HepG2 (cell line): ENCODE measurements at regions not wholly inside any gene's neighbourhood (a gene's known extent, or its start where the extent isn't known, plus 50 kb on each side); places are given as distances from the start of the nearest gene placed in this dataset.

Experiments used
- CBFB ChIP-seq: sonication (generic); formaldehyde crosslinking; IDR thresholded peaks from 2 replicates; pipeline ENCODE4 v1.4.0; 2020; ENCODE audit warnings: missing genetic modification reagents
- CENPBD1 ChIP-seq: sonication (generic); formaldehyde crosslinking; IDR thresholded peaks from 2 replicates; pipeline ENCODE4 v1.8.0; 2022; ENCODE audit warnings: missing genetic modification reagents, low read depth, mild to moderate bottlenecking, borderline replicate concordance
- CHD2 ChIP-seq: IDR thresholded peaks from 2 replicates; pipeline ENCODE4 v1.6.1; 2011; ENCODE audit warnings: low read depth, low read length, improper control_type of control experiment
- E2F1 ChIP-seq: sonication (generic); formaldehyde crosslinking; IDR thresholded peaks from 2 replicates; pipeline ENCODE4 v1.5.0; 2020; ENCODE audit warnings: missing genetic modification reagents
- GFI1 ChIP-seq: sonication (generic); formaldehyde crosslinking; IDR thresholded peaks from 2 replicates; pipeline ENCODE4 v1.5.0; 2020; ENCODE audit warnings: missing genetic modification reagents, mild to moderate bottlenecking, borderline replicate concordance
- HCFC1 ChIP-seq: fragments of 150-350 bp; IDR thresholded peaks from 2 replicates; pipeline ENCODE4 v1.6.1; 2014; ENCODE audit warnings: low read depth, low read length
- HNF4G ChIP-seq, 2 experiments: sonication (generic) in 1 of 2; formaldehyde crosslinking in 1 of 2; IDR thresholded peaks; 2 replicates each; pipeline versions ENCODE4 v1.4.0 to v1.6.1; 2011 to 2020; ENCODE audit warnings: borderline replicate concordance in 2 of 2, low read depth in 2 of 2, mild to moderate bottlenecking in 2 of 2, low read length in 1 of 2, missing genetic modification reagents in 1 of 2, moderate library complexity in 1 of 2
- NFKB2 ChIP-seq: sonication (generic); formaldehyde crosslinking; IDR thresholded peaks from 2 replicates; pipeline ENCODE4 v1.4.0; 2020; ENCODE audit warnings: missing genetic modification reagents, borderline replicate concordance
- PRMT3 ChIP-seq: sonication (generic); formaldehyde crosslinking; IDR thresholded peaks from 2 replicates; pipeline ENCODE4 v1.8.1; 2022; ENCODE audit warnings: low read depth, mild to moderate bottlenecking, moderate library complexity, missing genetic modification reagents, borderline replicate concordance
- RFX3 ChIP-seq: IDR thresholded peaks from 2 replicates; pipeline ENCODE4 v1.6.1; 2016; ENCODE audit warnings: missing biosample characterization, missing genetic modification reagents
- ZNF18 ChIP-seq: sonication (generic); formaldehyde crosslinking; IDR thresholded peaks from 2 replicates; pipeline ENCODE4 v1.8.0; 2022; ENCODE audit warnings: mild to moderate bottlenecking, missing genetic modification reagents; ENCODE audit not compliant: insufficient replicate concordance
- ZNF251 ChIP-seq: sonication (generic); formaldehyde crosslinking; IDR thresholded peaks from 2 replicates; pipeline ENCODE4 v1.9.0; 2021; ENCODE audit warnings: mild to moderate bottlenecking, missing genetic modification reagents
- ZNF484 ChIP-seq: sonication (generic); formaldehyde crosslinking; IDR thresholded peaks from 2 replicates; pipeline ENCODE4 v1.5.1; 2020; ENCODE audit warnings: mild to moderate bottlenecking, low read depth, missing genetic modification reagents, borderline replicate concordance
- ZNF530 ChIP-seq: sonication (generic); formaldehyde crosslinking; IDR thresholded peaks from 2 replicates; pipeline ENCODE4 v1.5.0; 2020; ENCODE audit warnings: low read depth, mild to moderate bottlenecking, missing genetic modification reagents
- ZNF713 ChIP-seq: sonication (generic); formaldehyde crosslinking; IDR thresholded peaks from 2 replicates; pipeline ENCODE4 v1.4.0; 2020; ENCODE audit warnings: mild to moderate bottlenecking, missing genetic modification reagents
- ZNF878 ChIP-seq: sonication (generic); formaldehyde crosslinking; IDR thresholded peaks from 2 replicates; pipeline ENCODE4 v1.8.1; 2023; ENCODE audit warnings: mild to moderate bottlenecking, missing genetic modification reagents, moderate library complexity
- ZSCAN22 ChIP-seq: sonication (generic); formaldehyde crosslinking; IDR thresholded peaks from 2 replicates; pipeline ENCODE4 v1.4.0; 2020; ENCODE audit warnings: mild to moderate bottlenecking, missing genetic modification reagents
- ZSCAN29 ChIP-seq: sonication (generic); formaldehyde crosslinking; conservative IDR thresholded peaks from 2 replicates; pipeline ENCODE4 v1.4.0; 2020; ENCODE audit warnings: mild to moderate bottlenecking, missing genetic modification reagents
- ZSCAN31 ChIP-seq: sonication (generic); formaldehyde crosslinking; IDR thresholded peaks from 2 replicates; pipeline ENCODE4 v1.5.0; 2020; ENCODE audit warnings: low read depth, mild to moderate bottlenecking, missing genetic modification reagents
- ZSCAN9 ChIP-seq: IDR thresholded peaks from 2 replicates; pipeline ENCODE4 v1.6.1; 2016; ENCODE audit warnings: borderline replicate concordance
- TF ChIP-seq, protein P1 (sequence below): sonication (generic); formaldehyde crosslinking; IDR thresholded peaks from 2 replicates; pipeline ENCODE4 v1.4.0; 2020; ENCODE audit warnings: missing genetic modification reagents
- TF ChIP-seq, protein P2 (sequence below): sonication (generic); formaldehyde crosslinking; IDR thresholded peaks from 2 replicates; pipeline ENCODE4 v1.5.1; 2020; ENCODE audit warnings: missing genetic modification reagents, mild to moderate bottlenecking, borderline replicate concordance

- no peak for TF ChIP-seq ZNF484 (CRISPR knock-in tag)
- TF ChIP-seq ZSCAN29, result no peak; the same call in 1 of the 2 replicates
- no peak for TF ChIP-seq ZSCAN31
- peak; percentile 84 for TF ChIP-seq CBFB
- 0 out of 2 replicates have a peak, but pooled peaks have one; percentile 50 for TF ChIP-seq ZNF251
- TF ChIP-seq E2F1 (CRISPR knock-in tag), result peak; percentile 78
- no peak for TF ChIP-seq ZNF713 (CRISPR knock-in tag)
- no peak for TF ChIP-seq CENPBD1
- TF ChIP-seq ZSCAN22 (CRISPR knock-in tag), result no peak
- no peak for TF ChIP-seq CHD2
- peak; percentile 78; the same call in 1 of the 2 replicates for TF ChIP-seq NFKB2 (CRISPR knock-in tag)
- TF ChIP-seq, protein P1, sequence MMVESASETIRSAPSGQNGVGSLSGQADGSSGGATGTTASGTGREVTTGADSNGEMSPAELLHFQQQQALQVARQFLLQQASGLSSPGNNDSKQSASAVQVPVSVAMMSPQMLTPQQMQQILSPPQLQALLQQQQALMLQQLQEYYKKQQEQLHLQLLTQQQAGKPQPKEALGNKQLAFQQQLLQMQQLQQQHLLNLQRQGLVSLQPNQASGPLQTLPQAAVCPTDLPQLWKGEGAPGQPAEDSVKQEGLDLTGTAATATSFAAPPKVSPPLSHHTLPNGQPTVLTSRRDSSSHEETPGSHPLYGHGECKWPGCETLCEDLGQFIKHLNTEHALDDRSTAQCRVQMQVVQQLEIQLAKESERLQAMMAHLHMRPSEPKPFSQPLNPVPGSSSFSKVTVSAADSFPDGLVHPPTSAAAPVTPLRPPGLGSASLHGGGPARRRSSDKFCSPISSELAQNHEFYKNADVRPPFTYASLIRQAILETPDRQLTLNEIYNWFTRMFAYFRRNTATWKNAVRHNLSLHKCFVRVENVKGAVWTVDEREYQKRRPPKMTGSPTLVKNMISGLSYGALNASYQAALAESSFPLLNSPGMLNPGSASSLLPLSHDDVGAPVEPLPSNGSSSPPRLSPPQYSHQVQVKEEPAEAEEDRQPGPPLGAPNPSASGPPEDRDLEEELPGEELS (CRISPR knock-in tag), result 0 out of 2 replicates have a peak, but pooled peaks have one; percentile 11
- peak; percentile 21; the same call in 1 of the 2 replicates for TF ChIP-seq ZSCAN9 (CRISPR knock-in tag)
- TF ChIP-seq GFI1 (CRISPR knock-in tag), result peak; percentile 49; the same call in 1 of the 2 replicates
- TF ChIP-seq, protein P2, sequence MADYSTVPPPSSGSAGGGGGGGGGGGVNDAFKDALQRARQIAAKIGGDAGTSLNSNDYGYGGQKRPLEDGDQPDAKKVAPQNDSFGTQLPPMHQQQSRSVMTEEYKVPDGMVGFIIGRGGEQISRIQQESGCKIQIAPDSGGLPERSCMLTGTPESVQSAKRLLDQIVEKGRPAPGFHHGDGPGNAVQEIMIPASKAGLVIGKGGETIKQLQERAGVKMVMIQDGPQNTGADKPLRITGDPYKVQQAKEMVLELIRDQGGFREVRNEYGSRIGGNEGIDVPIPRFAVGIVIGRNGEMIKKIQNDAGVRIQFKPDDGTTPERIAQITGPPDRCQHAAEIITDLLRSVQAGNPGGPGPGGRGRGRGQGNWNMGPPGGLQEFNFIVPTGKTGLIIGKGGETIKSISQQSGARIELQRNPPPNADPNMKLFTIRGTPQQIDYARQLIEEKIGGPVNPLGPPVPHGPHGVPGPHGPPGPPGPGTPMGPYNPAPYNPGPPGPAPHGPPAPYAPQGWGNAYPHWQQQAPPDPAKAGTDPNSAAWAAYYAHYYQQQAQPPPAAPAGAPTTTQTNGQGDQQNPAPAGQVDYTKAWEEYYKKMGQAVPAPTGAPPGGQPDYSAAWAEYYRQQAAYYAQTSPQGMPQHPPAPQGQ (CRISPR knock-in tag), result no peak
- no peak for TF ChIP-seq PRMT3
- no peak for TF ChIP-seq RFX3 (CRISPR knock-in tag)
- no peak for TF ChIP-seq ZNF530 (CRISPR knock-in tag)
- peak; percentile 80 for TF ChIP-seq ZNF18 (CRISPR knock-in tag)
- no peak for TF ChIP-seq ZNF878 (CRISPR knock-in tag)
- no peak for TF ChIP-seq HNF4G (IDR thresholded peaks at IDR 0.05; ENCODE audit: borderline replicate concordance, low read depth, low read length)
- TF ChIP-seq HNF4G (CRISPR knock-in tag; IDR thresholded peaks at IDR 0.05; ENCODE audit: borderline replicate concordance, low read depth), result no peak; the same call in 1 of the 2 replicates
- TF ChIP-seq HCFC1, result no peak
Observed at GRCh38 chr3:48088749-48089466, 72.7 kb upstream of the MAP4 start (continued).
